Parathyroid adenoma (tissue), 2 donors: ENCODE measurements at regions not wholly inside any gene's neighbourhood (a gene's known extent, or its start where the extent isn't known, plus 50 kb on each side); places are given as distances from the start of the nearest gene placed in this dataset.

Source experiments
- H2AFZ ChIP-seq: fragments of 300-600 bp; sonication (generic); one replicate; pipeline ENCODE4 v1.7.0; 2017; ENCODE audit warnings: antibody characterized with exemption, mild to moderate bottlenecking
- H3K27ac ChIP-seq: fragments of 300-600 bp; sonication (generic); one replicate; pipeline ENCODE4 v1.7.0; 2017
- H3K27me3 ChIP-seq: fragments of 300-600 bp; sonication (generic); one replicate; pipeline ENCODE4 v1.7.0; 2017; ENCODE audit warnings: low read length; ENCODE audit not compliant: control insufficient read depth, insufficient read depth
- H3K36me3 ChIP-seq: fragments of 300-600 bp; sonication (generic); one replicate; pipeline ENCODE4 v1.7.0; 2017; ENCODE audit warnings: low read length; ENCODE audit not compliant: control insufficient read depth, insufficient read depth
- H3K4me1 ChIP-seq: fragments of 300-600 bp; sonication (generic); one replicate; pipeline ENCODE4 v1.7.0; 2017; ENCODE audit warnings: control low read depth
- H3K4me2 ChIP-seq: fragments of 300-600 bp; sonication (generic); one replicate; pipeline ENCODE4 v1.7.0; 2017; ENCODE audit warnings: low read length
- H3K4me3 ChIP-seq: fragments of 300-600 bp; sonication (generic); one replicate; pipeline ENCODE4 v1.7.0; 2017; ENCODE audit warnings: low read depth, low read length
- H3K79me2 ChIP-seq: fragments of 300-600 bp; sonication (generic); one replicate; pipeline ENCODE4 v1.7.0; 2017; ENCODE audit warnings: control low read depth
- H3K9ac ChIP-seq: fragments of 300-600 bp; sonication (generic); one replicate; pipeline ENCODE4 v1.7.0; 2017; ENCODE audit warnings: mild to moderate bottlenecking
- H3K9me3 ChIP-seq: fragments of 300-600 bp; sonication (generic); one replicate; pipeline ENCODE4 v1.7.0; 2017; ENCODE audit warnings: low read length; ENCODE audit not compliant: control insufficient read depth
- CTCF ChIP-seq: fragments of 300-600 bp; sonication (generic); IDR thresholded peaks from one replicate; pipeline ENCODE4 v1.7.0; 2017; ENCODE audit warnings: antibody characterized with exemption, mild to moderate bottlenecking
- donor health status: primary hyperparathyroidism.

- no peak overlapping the region for H3K9ac ChIP-seq
- no peaks in the 10 kb centered on the region for H3K4me1 ChIP-seq
- H2AFZ ChIP-seq, result no peak overlapping the region
- no peak overlapping the region for H3K27ac ChIP-seq
- no peaks in the 10 kb centered on the region for H3K9me3 ChIP-seq
- no peak overlapping the region for H3K4me2 ChIP-seq
- H3K27me3 ChIP-seq, result no peaks in the 10 kb centered on the region
- H3K4me3 ChIP-seq, result no peak overlapping the region
- H3K79me2 ChIP-seq, result no peaks in the 10 kb centered on the region
- H3K36me3 ChIP-seq, result no peaks in the 10 kb centered on the region
- TF ChIP-seq CTCF, result peak; percentile 83
Measured at GRCh38 chr2:216777637-216778273, 82.1 kb downstream of the TNP1 start.

GRCh38 chr2:216776066-216776850 is 80.9 kb upstream of the IGFBP5 start:
- Histone ChIP-seq H3K36me3 (no peaks in the 10 kb centered on the region), H3K4me2 (no peak overlapping the region), H3K27me3 (no peaks in the 10 kb centered on the region), H3K4me1 (no peaks in the 10 kb centered on the region), H2AFZ (no peak overlapping the region), H3K27ac (no peak overlapping the region), H3K79me2 (no peaks in the 10 kb centered on the region), H3K9ac (no peak overlapping the region), H3K9me3 (no peaks in the 10 kb centered on the region), H3K4me3 (no peak overlapping the region)
- TF ChIP-seq CTCF, result no peak

GRCh38 chr2:216775043-216775453 is 79.7 kb upstream of the IGFBP5 start:
- no peak overlapping the region for H3K4me3 ChIP-seq
- H2AFZ ChIP-seq, result no peak overlapping the region
- no peaks in the 10 kb centered on the region for H3K27me3 ChIP-seq
- no peaks in the 10 kb centered on the region for H3K79me2 ChIP-seq
- H3K27ac ChIP-seq, result no peak overlapping the region
- no peak for TF ChIP-seq CTCF
- H3K4me1 ChIP-seq, result no peaks in the 10 kb centered on the region
- H3K4me2 ChIP-seq, result no peak overlapping the region
- no peak overlapping the region for H3K9ac ChIP-seq
- no peaks in the 10 kb centered on the region for H3K36me3 ChIP-seq
- no peaks in the 10 kb centered on the region for H3K9me3 ChIP-seq

- no peak overlapping the region for H3K9ac ChIP-seq
- H3K27ac ChIP-seq, result no peak overlapping the region
- H2AFZ ChIP-seq, result no peak overlapping the region
- no peaks in the 10 kb centered on the region for H3K27me3 ChIP-seq
- H3K4me3 ChIP-seq, result no peak overlapping the region
- H3K36me3 ChIP-seq, result no peaks in the 10 kb centered on the region
- H3K79me2 ChIP-seq, result no peaks in the 10 kb centered on the region
- no peak overlapping the region for H3K4me2 ChIP-seq
- H3K9me3 ChIP-seq, result no peaks in the 10 kb centered on the region
- H3K4me1 ChIP-seq, result no peaks in the 10 kb centered on the region
- TF ChIP-seq CTCF, result no peak
Measured at GRCh38 chr2:216774620-216775019, 79.3 kb upstream of the IGFBP5 start.

- no peaks in the 10 kb centered on the region for H3K79me2 ChIP-seq
- no peak overlapping the region for H3K27ac ChIP-seq
- no peaks in the 10 kb centered on the region for H3K9me3 ChIP-seq
- no peak overlapping the region for H3K4me3 ChIP-seq
- H3K36me3 ChIP-seq, result no peaks in the 10 kb centered on the region
- no peaks in the 10 kb centered on the region for H3K4me1 ChIP-seq
- H3K27me3 ChIP-seq, result no peaks in the 10 kb centered on the region
- TF ChIP-seq CTCF, result no peak
- no peak overlapping the region for H3K4me2 ChIP-seq
- H3K9ac ChIP-seq, result no peak overlapping the region
- H2AFZ ChIP-seq, result no peak overlapping the region
Measured at GRCh38 chr2:216774180-216774579, 78.8 kb upstream of the IGFBP5 start.
